Kidney glomerular epithelial cell (primary cell): ENCODE measurements at regions not wholly inside any gene's neighbourhood (a gene's known extent, or its start where the extent isn't known, plus 50 kb on each side); places are given as distances from the start of the nearest gene placed in this dataset.
"Not testable (repeated sequence)": the region's sequence is repeated elsewhere in the genome, so short reads cannot be mapped to it uniquely, and the experiment has no call there.

Experiments used
- DNase-seq: peaks from one replicate; lab custom pipeline; 2025; lab: John Stamatoyannopoulos, UW

DNA sequence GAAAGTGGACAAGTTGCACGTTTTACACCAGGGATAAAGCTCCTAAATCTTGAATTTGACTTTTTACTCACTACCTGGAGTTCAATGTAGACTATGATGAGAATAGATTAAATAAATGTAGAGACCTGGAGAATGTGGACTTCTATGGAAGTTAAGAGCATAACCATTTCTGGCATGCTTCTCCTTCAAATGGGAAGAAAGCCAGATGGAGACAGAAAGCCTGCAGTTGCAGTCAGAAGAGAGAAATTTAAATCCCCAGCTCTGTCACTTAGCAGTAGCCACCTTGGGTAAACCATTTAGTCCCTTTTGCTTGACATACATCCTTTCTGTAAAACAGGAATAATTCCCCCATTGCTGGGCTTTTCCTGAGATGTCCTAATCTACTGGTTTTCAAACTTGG is 355.3 kb upstream of the AUTS2 start:
- no peak for DNase-seq

DNA sequence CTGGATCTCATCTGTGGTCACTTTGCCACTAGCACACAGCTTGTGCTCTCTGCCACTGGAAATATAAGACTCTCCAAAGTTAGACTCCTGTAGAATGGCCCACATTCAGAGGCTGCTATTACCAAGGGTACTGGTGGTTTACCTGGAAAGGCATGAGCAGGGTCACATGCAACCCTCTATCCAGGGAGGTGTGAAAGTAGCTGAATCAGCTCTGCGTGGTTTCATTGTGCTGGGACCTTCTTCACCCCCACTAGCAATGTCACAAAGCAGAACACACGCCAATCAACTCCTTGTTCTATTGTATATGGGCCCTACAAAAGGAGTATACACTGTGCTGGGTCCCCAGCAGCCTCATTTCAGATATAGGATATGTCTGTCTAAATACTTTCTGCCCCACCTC is 353.6 kb upstream of the AUTS2 start:
- DNase-seq: no peak

DNA sequence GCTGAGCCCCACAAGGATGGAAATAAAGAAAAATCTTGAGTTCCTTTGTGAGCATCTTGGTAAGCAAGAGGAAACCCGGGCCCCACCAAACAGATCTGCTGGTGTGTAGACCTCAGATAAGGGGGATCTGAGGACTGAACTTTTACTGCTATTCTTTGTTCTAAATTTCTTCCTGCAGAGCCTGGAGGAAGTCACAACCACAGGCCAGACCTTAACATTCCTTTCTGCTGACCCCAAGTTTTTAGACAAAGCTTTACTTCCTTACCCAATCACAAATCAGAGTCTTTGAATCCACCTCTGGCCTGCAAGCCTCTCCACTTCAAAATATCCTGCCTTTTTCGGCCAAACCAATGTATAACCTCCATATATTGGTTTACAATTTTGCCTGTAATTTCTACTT is 352.6 kb upstream of the AUTS2 start:
- no peak for DNase-seq

DNA sequence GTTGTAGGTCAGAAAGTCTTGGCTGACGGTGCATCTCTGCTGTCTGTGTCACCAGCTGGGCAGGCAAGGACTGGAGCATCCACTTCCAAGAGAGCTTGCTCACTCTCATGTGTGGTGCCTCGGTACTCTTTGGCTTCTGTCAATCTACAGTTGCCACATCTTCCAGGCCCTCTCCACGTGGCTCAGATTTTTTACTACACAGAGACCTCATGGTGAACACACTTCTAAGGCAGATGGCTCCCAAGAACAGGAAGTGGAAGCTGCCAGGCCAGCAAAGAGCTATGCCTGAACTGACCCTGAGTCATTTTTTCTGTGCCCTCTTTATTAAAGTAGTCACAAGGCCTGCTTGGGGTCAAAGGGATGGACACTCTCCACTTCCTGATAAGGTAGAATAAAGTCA is 351.5 kb upstream of the AUTS2 start:
- no peak for DNase-seq

DNA sequence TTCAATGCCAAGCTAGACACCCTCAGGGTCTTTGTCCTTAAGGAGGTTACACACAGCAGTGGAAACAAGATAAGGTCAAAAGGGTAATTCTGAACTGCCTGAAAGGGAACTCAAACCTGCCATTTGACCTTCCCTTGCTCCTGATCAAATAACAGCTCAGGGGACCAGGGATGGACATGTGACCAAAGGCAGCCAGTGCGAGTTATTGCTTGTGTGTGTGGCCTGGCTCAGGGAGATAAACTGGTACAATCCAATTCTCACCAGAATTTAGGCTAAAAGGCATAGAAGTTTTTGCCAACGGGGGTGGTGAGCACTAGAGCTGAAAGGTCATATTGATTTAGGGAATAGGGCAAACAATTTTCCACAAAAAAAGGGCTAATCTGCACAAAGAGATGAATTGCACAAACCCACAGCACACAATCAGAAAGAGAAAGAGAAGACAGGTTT is 349.9 kb upstream of the AUTS2 start:
- not testable (repeated sequence) for DNase-seq

DNA sequence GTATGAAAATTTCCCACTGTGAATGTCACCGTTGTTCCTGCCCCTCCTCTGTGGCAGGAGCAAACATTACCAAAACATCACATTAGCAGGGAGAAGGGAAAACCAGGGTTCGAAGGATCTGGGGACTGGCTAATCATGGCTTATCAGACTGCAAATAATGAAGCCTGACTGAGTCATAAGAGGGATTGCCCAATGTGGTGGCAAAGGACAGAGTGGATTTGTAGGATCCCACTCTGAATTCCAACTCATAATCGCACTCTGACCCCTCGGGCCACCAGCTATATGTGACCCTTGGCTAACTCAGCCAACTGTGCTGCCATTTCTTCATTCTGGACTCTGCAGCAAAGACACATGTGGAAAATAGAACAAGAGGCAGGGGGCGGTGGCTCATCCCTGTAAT is 347.3 kb upstream of the AUTS2 start:
- DNase-seq: no peak

DNA sequence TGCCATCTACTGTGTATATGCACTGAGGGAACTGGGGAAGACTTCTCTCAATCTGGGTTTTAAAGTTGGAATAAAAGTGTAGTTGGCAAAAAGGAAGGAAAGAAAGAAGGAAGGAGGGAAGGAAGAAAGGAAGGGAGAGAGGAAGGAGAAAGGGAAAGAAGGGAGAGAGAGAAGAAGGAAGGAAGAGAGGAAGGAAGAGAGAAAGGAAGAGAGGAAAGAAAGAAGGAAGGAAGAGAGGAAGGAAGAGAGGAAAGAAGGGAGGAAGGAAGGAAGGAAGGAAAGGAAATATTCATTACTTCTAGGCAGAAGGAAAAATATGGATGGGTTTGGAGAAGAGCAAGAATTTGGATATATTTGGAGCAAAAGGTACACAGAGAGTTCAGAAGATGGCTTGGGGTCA is 343.6 kb upstream of the AUTS2 start:
- no peak for DNase-seq

DNA sequence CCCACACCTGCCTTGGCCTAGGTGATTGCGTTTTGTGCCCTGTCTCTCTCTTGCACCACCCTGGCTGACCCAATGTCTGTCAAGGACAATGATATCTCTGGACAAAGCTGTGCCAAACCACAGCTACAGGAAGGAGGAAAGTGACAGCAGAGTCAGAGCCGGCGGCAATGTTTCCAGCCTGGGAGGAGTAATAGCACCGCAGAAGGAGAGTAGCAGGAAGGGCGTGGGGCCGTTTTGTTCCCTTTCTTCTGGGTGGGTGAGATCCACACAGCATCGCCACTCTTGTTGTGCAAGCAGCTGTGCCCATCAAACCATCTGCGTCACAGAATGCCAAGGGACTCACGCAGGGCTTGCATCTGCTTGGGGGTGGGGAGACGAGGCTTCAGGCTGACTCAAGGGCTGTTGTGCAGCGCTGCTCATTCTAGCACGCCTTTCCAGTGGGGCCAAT is 341.6 kb upstream of the AUTS2 start:
- no peak for DNase-seq

DNA sequence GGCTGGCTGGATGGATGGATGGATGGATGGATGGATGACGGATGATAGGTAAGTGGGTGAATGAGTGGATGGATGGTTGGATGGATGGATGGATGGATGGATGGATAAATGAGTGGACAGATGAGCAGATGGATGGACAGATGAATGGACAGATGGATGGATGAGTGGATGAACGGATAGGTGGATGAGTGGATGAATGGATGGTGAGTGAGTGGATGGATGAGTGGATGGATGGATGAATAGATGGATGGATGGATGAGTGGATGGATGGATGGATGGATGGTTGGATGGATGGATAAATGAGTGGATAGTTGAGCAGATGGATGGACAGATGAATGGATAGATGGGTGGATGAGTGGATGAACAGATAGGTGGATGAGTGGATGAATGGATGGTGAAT is 340.7 kb upstream of the AUTS2 start:
- DNase-seq: no peak

DNA sequence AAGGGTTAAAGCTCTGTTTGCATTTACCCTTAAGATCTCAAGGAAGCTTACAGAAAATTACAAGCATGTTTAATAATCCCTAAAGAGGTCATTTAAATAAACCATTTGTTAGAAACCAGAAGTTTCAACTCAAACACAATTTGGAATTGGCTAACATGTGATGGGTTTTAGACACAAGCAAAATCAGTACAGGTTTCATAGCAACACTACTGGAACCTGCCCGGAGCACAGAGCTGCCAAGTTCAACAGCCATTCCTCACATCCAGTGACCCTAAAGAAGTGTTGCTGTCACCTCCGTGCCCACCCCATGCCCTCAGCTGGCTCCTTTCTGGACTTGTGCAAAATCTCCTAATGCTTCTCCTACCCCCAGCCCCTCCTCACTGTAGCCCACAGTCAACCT is 338.8 kb upstream of the AUTS2 start:
- no peak for DNase-seq

DNA sequence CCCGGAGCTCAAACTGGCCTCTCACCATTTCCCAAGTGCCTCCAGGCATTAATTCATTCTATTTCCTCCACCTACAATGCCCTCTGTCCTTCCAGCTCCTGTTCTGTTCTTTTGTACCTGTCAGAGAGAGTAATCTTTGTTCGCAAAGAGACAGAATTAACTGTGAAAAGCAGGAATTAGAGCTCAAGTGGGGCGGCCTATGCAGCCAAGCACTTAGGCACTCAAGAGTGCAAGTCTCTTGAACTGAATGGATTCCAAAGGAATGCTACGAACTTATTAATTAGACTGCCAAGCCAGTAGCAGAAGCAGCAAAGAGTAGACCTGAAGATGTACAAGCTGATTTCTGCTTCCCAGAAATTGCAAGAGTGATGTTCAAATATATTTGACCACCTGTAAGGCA is 338.3 kb upstream of the AUTS2 start:
- no peak for DNase-seq

DNA sequence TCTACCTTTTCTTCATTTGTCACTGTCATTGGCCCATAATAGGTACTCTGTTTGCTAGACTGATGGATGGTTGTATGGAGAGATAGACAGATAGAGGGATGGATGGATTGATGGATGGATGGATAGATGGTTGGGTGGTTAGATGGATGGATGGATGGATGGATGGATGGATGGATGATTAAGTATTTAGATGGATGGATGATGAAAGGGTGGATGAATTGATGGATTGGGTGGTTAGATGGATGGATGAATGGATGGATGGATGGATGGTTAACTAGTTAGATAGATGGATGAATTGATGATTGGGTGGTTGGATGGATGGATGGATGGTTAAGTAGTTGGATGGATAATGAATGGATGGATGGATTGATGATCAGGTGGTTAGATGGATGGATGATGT is 334.7 kb upstream of the AUTS2 start:
- DNase-seq: no peak

DNA sequence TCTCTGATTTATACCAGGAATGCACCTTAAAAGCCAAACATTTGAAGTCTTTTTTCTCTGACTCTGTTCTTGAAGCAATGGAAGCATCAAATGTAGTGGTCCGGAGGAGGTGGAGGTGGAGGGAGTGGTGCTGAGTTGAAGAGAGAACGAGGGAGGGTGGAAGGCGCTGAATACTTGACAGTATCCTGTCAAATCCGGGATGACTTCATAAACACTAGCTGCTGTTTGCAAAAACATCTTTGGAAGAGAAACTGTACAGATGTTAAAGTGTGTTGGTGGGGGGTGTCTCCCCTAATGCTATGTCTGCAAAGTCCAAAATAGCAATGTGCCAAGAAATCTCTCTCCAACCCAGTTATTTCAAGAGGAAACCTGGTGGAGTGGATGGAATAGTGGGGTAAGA is 328.5 kb upstream of the AUTS2 start:
- DNase-seq: no peak

DNA sequence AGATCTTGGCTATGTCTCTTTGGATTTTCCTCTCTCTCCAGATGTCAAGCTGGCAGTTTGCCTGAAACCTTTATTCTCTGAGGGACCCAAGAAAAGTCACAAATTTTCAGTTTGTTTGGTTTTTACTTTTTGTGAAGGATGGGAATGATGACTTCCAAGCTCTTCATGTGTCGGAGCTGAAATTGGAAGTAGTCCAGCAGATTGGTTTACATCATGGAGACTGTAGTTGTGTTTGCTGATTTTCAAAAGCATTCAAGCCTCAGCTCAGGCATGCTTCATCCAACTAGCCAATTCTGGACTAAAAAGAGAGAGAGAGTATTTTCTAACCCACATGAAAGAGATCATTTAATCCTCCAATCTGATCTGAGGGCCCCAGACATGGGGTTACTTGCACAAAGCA is 326.2 kb upstream of the AUTS2 start:
- no peak for DNase-seq

DNA sequence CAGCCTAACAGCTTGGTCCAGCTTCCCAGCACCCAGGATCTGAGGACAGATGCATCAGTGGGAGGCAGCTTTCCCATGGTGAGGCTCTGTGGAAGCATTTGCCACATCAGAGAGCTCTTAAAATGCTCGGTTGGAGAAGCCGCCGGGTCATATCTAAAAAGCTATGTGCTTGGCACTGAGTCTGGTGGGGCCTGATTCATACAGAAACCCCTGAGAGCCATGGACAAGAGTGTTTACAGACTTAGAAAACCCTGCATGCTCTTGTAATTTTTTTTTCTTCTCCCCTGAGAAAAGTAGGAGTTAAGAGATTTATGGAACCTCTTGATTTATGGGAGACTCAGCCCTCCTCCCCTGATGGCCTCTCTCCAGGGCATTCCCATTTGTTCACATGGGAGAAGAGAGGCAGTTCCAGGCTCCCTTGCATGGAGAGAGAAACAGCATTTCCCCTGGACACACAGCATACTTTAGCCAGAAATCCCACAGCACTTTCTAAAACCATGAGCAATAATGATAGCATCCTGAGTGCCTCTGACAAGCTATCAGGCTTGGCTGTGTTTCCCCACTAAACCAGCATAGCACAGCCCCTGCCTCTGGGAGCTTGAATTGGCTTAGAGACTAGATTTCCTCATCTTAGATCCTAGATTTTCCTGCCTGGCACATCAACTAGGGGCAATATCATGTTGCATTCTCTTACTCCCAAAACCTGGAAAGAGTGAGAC is 322.1 kb upstream of the AUTS2 start:
- no peak for DNase-seq

DNA sequence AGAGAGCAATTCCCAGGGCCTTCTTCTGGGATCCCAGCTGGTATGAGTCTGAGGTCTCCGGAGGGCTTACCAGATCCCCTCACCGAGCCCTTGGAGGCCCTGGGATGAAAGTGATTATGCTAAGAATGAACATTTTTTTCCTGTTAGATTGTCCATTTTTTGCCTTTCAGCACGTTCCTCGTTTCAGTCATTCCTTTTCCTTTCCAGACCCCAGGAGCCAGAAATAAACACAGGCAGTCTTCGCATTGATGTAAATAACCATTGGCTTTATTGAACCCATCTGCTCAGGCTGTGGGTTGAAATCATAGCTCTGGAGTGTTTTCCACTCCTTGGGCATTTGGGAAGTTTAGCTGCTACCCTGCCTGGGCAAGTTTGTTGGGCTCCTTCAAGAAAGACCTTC is 320.9 kb upstream of the AUTS2 start:
- no peak for DNase-seq

DNA sequence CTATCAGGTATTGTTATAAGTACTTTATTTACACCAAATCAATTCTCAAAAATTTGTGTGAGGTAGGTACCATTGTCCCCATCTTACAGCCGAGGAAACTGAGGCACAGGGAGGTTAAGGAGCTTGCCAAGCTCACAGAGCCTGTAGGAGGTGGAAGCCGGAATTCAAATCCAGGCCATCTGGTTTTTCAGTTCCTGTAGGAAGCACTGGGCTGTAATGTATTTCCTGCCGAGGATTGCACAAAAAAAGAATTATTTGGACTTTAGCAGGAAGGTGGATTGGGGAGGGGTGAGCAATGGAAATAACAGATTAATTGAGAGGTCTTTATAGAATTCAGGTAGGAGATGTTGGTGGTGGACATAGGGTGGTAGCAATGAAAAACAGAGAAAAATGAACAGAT is 315.3 kb upstream of the AUTS2 start:
- DNase-seq: no peak

DNA sequence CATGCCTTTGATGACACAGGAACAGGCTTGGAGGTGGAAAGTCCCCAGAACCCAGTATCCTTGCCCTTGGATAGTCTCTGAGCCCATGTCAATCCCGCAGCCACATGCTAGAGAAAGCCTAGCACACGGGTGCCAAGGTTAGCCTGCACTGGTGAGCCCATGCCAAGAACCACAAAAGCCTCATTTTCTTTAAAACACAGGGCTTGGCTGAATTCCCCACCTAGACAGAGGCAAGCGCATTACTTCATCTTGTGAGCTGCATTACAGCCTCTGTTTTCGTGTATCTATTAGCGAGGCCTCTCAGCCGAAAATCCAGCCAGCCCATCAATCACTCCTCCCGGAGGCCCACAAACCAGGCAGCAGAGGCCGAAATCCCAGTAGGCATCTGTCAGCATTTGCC is 314.9 kb upstream of the AUTS2 start:
- no peak for DNase-seq

DNA sequence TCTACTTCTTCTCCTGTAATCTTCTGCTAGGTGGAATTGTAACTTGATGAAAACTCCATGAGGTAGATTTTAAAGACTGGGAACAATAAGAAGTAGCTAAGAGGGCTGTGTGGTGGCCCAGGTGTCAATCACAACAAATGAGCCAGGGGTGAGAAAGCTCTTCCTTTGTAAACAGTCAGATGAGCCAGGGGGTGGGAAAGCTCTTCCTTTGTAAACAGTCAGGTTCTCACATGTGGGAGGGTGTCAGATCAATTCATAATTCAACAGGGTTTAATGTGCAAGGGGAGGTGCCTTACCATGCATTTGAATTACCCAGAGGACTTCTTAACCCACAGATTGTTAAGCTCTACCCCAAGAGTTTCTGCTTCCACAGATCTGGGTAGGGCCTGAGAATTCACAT is 312.4 kb upstream of the AUTS2 start:
- no peak for DNase-seq

DNA sequence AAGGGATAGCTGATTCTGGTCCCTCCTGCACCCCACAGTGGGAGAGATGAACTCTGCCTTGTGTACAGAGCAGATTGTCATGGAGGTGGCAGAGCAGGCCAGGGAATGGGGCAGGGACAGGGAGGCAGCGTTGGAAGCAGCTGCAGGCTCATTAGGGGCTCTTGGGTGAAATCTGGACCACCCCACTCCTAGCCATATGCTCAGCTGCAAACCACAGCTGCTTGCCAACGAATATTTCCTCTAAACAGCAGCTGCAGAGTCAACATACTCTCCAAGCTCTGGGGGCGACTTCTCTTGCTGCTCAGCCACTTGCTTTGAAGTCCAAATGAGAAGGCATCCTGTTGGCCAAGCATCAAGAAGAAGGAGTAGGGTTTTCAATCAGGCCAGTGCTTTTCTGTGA is 302.3 kb upstream of the AUTS2 start:
- DNase-seq: no peak

DNA sequence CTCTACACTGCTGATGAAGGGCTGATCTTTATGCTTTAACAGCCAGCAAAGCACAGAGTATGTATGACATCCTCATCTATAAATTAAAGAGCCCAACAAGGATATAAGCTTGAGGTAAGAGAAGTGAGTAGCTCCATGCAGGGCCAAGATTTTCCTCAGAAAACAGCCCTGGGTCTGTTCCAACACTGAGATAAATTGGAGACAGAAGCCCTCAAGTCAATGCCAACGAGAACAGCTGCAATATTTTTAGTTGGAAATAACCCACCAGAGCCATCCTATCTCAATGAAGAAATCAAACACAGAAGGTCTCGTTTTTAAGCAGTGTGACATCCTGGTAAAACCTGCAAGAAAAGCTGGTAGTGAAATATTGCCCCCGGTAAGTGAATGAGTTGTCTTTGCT is 297.0 kb upstream of the AUTS2 start:
- no peak for DNase-seq

DNA sequence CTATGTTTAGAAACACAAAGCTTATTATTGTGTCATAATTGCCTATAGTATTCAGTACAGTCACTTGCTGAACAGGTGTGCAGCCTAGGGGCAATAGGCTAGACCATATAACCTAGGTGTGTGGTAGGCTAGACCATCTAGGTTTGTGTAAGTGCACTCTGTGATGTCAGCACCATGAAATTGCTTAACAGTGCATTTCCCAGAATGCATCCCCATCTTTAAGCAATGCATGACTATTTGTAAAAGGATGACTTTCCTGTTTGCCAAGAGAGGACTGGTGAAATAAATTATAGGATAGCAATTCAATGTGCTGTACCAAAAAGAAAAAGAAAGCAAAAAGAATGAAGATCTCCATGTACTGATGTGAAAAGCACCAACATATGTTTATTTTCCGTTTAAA is 288.7 kb upstream of the AUTS2 start:
- no peak for DNase-seq

DNA sequence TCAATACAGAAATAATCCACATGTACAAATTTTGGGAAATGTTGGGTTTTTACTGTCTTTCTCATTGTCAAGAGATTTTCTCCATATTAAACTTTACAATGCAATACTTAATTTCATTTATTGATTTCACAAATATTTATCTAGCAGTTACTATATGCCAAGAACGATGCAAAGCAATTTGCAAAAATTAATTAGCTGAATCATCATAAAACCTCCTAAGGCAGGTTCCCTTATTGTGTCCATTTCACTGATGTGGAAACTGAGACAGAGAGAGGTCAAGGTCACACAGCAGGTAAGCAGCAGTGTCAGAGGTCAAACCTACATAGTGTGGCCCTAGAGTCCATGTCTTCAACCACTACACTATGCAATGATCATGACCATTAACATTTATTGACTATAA is 286.8 kb upstream of the AUTS2 start:
- DNase-seq: no peak

DNA sequence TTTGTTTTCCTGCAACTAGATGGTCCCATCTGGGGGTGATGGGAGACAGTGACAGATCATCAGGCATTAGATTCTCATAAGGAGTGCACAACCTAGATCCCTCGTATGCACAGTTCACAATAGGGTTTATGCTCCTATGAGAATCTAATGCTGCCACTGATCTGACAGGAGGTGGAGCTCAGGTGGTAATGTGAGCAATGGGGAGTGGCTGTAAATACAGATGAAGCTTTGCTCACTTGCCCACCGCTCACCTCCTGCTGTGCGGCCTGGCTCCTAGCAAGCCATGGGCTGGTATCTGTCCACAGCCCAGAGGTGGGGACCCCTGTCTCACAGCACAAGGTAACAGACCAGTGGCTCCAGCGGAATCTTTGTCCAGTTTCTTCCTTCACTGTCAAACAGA is 284.4 kb upstream of the AUTS2 start:
- not testable (repeated sequence) for DNase-seq

DNA sequence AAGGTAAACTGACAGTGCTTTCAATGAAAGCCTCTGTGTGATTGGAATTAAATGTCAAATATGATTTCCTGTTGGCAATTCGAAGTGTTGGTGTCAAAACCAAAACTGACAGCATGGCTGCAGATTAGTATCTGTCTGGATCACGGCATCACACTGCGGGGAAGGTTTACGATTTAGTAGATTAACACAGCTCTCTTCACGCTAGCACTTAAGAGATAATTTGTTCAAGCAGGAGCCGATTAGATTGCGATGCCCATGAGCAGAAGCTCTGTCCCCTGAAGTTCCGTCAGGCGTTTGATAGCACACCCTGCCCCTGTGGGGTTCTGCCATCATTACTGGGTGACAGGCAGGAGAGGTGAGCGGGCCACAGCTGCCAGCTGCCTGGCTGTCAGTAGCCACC is 279.5 kb upstream of the AUTS2 start:
- no peak for DNase-seq
